Activated T-cell treated with anti-CD3 and anti-CD28 coated beads for 24 hours (primary cell): ENCODE measurements at regions not wholly inside any gene's neighbourhood (a gene's known extent, or its start where the extent isn't known, plus 50 kb on each side); places are given as distances from the start of the nearest gene placed in this dataset.
"Not testable (repeated sequence)": the region's sequence is repeated elsewhere in the genome, so short reads cannot be mapped to it uniquely, and the experiment has no call there.

ENCODE experiments used
- DNase-seq: peaks from one replicate; pipeline ENCODE4 v3.0.0-alpha.2; 2020; ENCODE audit warnings: low read depth

DNA sequence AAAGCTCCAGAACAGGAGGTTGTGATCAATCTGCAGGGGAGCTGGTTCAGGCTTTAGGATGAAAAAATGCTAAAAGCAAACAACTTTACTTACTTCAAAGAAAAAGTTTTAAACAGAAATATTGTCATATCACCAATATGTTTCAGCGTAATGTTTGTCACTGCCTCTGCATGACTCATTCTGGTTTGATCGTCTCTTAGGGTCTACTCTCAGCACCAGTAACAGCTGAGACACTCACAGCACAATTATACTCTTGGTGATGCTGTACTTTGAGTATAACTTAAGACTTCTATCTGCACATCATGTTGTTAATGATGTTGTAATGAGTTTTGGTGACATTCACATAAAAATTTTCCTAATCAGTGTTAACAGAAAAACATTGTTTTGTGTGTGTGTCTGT lies 665.4 kb downstream of the EPM2A start:
- no peak for DNase-seq

DNA sequence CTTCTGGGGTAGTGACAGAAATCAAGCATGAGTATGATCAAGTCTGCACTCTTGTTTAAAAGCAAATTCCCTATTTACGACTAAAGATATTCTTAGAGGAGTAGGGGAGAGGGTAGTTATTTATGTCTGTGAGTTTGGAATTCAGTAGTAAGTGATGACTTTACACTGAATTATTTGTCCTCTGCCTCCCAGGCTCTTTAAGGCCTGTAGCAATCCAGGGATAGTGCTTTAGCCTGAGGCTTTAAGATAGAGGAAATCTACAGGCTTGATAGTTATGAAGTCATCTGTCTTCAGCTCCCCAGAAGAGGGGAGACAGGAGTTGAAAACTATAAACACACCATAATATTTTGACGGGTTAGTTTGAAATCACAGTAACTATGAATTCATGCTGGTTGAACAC lies 664.5 kb downstream of the EPM2A start:
- no peak for DNase-seq

DNA sequence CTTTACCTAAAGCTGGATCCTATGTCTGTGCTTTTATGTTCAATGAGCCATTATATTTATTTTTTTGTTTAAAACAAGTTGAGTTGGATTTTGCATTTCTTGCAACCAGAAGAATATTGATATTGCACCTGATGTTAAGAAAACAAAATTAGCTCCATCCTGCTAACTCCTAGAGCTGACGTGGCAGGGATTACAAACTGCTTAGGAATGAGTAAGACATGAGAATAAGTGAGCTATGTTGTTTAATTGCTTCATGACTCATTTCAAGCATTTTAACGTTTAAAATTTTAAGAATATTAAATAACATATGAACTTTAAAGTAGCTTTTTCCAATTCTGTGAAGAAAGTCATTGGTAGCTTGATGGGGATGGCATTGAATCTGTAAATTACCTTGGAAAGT lies 663.5 kb downstream of the EPM2A start:
- DNase-seq: no peak

DNA sequence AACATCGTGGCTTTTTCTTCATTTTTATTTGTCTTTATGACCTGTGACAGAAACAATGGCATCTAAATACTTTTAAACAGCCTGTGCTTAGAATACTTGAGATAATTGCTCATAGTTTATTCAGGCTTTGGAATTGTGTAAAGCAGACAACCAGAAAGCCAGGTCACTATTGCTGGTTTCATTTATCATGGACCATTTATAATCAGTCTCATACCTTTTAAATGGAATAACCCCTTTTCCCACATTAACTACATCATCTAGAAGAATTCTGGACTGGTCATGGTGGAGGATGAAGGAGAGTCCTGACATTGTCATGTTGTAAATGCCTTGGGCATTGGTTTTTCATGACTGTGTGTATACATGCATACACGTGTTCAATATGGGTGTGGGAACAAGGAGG lies 661.5 kb downstream of the EPM2A start:
- no peak for DNase-seq

DNA sequence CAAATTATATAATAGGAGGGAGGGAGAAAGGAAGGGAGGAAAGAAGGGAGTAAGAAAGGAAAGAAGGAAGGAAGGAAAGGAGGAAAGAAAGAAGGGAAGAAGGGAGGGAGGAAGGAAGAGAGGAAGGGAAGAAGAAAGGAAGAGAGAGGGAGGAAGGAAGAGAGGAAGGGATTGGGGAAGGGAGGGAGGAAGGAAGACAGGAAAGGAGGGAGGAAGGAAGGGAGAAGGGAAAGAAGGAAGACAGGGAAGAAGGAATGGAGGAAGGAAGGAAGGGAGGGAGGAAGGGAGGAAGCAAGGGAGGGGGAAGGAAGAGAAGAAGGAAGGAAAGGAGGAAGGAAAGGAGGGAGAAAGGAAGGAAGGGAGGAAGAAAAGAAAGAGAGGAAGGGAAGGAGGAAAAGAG lies 660.5 kb downstream of the EPM2A start:
- no peak for DNase-seq

DNA sequence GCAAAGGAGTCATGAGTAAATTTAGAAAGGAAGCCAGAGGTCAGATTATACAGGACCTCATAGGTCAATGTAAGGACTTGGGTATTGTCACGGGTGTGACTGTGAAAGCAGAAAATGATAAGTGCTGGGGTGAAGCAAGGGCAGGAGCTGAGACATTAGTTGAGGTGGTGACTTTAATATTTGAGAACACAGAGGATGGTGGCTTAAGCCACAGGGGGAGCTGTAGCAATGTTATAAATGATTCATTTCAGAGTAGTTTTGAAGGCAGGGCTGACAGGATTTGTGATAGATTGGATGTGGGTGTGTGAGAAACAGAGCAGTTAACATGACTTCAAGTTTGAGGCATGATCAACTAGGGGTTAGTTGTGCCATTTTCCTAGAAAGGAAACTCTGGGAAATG lies 659.9 kb downstream of the EPM2A start:
- DNase-seq: no peak

DNA sequence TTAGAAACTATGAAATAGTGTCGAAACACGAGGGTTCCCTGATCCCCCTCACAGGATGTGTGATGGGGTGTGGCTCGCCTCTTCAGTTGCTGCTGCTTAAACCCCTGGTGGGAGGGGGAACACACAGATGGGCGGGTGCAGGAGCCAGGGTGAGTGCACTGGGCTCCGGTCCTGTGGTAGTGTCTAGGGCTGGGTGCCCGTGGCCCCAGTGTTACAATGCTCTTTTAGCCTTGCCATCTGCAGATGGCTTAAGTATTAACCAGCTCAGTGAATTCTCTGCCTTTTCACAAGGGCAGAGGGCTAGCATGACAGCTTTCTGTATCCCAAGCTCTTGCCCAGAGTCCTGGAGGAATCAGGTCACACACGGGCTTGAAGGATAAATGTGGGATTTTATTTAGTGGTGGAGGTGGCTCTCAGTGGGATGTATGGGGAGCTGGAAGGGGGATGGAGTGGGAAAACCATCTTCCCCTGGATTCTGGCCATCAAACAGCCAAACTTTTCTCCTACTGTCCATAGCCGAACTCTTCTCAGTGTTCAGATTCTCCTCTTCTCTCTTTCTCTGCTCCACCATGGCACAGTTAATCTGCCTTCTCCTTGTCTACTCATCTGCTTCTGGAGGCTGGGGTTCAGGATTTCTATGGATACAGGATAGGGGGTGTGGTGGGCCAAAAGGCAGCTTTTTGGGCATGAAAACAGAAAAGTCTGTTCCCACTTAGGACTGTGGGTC lies 659.0 kb downstream of the EPM2A start:
- no peak for DNase-seq

DNA sequence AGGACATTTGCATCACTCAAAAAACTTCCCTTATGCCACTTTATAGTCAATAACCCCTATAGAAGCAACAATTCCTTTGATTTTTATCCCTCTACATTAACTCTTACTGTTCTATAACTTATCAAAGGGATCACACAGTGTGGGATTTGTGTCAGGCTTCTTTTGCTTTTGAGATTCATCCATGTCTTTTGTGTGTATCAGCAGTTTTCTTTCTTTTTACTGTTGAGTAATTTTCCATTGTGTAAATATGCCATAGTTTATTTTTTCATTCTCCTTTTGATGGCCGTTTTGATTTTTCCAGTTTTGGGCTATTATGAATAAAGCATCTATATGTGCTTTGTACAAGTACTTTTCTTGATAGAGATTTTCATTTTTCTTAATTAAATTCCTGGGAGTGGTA lies 657.9 kb downstream of the EPM2A start:
- no peak for DNase-seq

DNA sequence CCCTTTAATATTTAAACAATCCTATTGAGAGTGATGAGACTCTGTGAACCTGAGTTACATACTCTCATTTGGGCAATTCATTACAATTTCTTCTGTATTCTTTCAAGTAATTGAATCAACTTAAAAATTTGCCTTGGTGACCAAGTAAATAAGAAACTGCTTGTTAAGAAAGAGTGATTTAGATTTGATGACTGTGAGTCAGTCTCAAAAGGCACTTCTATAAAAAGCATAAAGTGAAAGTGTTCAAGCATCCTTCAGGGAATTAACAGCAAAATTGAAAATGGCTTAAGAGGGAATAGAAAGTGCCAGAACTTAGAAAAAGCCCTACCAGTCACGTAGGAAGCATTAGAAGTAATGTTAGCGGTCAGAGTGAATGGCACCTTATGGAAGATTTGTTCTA lies 654.7 kb downstream of the EPM2A start:
- no peak for DNase-seq

DNA sequence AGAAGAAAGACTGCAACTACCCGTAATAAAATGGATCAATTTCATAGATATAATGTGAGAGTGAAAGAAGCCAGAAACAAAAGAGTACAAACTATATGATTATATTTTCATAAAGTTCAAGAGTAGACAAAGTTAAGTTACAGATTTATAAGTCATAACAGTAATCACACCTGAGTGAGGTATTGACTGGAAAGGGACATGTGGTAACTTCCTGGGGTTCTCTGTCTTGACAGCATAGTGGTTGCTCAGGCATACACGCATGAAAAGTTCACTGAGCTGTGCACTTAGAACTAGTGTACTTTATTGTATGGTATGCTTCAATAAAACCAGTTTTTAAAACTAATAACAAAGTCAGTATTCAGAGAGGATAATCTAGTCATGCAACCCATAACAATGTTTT lies 653.6 kb downstream of the EPM2A start:
- no peak for DNase-seq

DNA sequence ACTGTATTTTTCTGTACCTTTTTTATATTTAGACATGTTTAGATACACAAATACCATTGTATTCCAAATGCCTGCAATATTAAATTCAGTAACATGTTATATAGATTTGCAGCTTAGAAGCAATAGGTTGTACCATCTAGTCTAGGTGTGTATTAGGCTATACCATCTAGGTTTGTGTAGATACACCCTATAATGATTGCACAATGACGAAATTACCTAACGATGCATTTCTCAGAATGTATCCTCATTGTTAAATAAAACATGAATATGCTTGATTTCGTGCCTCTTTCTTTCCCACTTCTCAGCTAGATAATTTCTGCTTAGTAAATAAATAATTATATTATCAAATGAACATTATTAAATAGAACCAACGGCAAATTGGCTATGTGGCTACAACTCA lies 653.0 kb downstream of the EPM2A start:
- no peak for DNase-seq

DNA sequence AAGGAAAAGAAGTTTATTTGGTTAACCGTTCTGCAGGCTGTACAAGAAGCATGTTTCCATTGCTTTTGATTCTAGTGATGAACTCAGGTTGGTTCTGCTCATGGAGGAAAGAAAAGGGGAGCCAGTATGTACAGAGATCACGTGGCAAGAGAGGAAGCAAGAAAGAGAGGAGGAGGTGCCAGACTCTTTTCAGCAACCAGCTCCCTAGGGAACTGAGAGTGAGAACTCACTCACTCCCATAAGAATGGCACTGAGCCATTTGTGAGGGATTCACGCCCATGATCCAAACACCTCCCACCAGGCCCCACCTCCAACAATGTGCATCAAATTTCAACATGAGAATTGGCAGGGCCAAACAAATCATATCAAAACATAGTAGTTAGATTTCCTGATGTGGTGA lies 649.1 kb downstream of the EPM2A start:
- no peak for DNase-seq

DNA sequence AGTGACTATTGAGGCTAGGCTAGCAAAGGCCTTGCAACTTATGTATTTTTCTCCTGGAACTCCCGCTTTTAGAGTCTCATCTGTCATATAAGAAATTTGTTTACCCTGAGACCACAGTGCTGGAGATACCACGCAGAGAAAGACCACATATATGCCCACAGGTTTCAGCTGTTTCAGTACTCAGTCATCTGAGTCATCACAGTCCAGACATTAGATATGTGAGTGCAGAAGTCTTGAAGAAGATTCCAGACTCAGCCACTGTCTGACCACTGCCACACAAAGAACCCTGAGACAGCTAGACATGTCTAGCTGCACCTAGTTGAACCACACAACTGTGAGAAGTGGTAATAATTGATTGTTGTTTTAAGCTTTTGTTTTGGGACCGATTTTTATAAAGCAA lies 648.3 kb downstream of the EPM2A start:
- no peak for DNase-seq

DNA sequence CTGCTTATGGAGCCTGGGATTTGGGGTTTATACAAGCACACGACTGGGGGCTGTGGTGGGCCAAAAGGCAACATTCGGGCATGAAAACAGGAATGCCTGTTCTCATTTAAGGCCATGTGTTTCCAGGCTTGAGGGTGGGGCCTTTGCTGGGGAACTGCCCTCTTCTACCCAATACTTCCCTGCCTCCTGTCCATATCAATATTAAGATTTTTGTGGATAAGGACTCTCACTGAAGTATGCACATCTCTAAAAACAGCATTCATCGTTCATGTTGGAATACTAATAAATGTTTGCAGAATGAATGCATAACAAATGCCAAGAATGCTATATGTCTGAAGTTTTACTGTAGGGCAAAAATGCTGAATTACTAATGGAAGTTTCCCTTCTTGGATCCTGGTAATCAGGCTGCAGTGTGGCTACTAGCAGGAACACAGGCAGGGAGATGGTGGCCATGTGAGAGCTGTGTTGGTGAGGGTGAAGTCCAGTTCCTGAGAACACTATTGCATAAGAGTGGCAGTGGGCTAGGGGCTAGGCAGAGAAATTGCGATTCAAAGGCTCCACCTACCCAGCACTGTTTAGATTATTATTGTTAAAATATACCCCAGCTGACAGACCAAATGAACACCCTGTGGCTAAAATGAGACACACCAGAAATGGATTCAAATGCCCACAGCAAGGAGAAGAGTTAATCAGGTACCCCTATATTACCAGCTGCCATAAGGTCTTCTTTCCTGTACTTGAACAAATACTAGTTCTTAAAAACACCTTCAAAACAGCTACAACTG lies 644.3 kb downstream of the EPM2A start:
- DNase-seq: no peak

DNA sequence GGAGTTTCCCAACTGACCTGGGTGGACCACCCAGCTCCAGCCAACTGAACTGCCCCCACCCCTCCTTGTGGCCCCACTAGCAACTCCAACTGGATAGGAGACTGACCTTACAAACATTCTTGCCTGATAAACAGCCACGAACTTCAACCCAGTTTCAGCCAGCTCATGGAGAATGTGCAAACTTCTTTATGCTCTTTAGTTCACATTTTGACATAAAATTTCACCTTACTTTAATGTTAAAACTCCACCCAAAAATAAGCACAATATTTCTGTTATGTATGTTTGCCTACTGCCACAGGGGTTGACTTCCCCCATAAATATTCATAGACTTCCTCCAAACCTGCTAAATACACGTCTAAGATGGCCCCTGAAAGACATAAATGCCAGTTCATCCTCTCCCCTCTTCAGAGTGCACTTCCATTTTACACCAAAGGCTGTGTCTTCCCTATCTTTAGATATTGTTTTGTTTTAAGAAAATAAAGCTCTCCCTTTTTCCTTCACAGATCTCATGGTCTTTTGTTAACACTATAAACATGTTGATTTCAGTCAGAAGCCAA lies 643.7 kb downstream of the EPM2A start:
- no peak for DNase-seq

DNA sequence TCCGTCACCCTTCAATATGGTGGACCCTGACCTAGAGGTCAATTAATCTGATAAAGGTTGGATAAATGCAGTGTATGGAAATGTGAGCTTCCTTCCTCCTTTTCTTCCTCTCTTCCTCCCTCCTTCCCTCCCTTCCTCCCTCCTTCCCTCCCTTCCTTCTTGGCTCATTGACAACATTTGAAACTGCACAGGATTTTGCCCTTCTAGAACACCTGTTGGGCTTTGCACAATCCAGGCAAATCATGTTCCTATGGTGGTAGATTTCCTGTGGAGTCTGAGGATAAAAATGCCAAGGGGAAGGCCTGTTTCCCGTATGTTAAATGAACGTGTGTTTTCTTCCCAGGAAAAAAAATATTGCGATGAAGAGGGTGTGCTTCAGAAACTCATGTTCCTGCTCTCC lies 642.8 kb downstream of the EPM2A start:
- DNase-seq: no peak

DNA sequence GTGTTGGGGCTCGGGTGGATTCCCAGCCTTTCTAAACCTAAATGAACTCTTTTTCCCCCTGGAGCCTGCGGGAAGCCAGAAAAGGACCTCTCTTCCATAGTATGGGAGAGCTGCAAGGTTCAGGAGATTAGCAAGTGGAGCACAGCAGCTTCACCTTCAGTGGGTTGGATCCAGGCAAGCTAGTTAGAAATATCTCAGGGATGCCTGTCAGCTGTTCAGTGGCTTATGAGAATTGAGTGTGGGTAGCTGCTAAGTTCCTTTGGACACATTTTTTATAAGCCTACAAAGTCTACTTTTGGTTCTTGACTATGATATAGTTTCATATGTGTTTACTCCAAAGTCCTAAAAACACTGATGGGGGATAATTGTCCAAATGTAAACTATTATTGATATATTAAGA lies 642.1 kb downstream of the EPM2A start:
- DNase-seq: no peak

DNA sequence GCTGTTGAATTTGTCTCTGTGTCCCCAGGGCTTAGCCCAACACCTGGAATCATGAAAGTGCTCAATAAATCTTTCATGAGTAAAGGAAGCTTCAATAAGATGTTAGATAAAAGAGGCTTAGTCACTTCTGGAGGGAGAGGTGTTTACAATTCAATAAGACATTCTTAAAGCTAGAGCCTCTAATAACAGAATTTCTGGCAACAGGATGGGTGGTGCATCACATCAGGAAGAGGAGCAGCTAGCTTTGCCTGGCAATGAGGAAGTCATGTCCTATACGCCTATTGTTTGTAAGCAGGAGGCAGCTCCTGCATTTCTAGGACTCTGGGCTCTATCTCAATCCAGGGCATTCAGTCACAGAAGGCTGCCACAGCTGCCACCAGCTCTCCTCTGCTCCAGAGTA lies 638.5 kb downstream of the EPM2A start:
- DNase-seq: no peak

DNA sequence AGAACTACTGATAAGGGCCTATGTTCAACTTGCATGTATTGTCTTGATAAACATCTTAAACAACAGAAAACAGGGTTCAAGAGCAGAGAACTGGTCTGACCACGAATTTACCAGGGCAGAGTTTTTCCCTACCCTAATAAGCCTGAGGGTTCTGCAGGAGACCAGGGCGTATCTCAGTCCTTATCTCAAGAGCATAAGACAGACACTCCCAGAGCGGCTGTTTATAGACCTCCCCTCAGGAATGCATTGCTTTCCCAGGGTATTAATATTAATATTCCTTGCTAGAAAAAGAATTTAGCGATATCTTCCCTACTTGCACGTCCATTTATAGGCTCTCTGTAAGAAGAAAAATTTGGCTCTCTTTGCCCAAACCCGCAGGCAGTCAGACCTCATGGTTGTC lies 637.2 kb downstream of the EPM2A start:
- DNase-seq: not testable (repeated sequence)

DNA sequence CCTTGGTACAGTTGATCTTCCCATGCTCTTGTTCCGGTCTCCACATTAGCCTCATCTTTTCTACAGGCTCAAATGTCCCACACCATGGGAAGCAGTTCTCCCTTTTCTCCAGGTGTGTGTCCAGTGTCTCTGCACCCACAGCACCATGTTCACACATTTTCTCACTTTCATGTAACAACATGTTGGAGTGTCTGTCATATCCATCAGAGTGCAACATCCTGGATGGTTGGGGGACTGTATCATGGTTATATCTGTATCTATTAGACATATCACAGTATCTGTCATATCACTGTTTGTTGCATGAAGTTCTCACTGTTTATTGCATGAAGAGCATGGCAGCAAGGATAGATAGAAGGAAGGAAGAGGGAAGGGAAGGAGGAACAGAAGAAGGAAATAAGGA lies 635.6 kb downstream of the EPM2A start:
- no peak for DNase-seq

DNA sequence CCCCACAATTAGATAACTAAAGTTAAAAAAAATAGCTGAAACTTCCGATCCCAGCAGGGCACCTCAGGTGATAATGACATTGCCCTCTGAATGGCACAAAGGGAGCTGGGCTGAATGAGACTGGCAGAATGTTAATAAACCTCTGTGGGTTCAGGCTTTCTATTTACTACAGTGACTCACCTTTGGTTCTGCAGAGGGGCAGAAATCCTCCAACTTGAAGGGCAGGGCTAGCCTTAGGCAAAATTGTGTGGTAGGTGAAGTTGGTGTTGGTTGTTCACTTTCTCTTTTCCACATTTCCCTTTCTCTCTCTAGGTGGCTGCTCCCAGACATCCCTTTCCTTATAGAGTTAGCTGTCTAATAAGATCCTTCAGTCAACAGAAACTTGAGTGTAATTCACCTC lies 625.2 kb downstream of the EPM2A start:
- DNase-seq: no peak

DNA sequence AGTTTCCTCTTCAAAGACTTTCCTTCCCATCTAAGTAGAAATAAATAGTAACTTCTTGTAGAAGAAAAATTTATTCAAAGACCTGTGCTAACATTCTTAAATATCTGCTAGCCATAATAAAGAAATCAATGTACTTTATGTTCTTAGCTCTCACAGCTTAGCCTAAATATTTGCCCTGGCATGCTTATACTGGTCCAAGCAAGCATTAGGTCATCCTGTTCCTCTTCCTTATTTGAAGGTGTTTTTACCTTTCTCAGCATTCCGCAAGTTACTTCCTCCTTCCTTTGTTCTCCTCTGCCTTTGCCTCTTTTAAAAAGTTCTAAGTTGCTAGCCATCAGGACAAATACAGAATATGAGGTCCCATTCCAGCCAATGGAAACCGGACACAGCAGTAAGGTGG lies 623.9 kb downstream of the EPM2A start:
- DNase-seq: not testable (repeated sequence)

DNA sequence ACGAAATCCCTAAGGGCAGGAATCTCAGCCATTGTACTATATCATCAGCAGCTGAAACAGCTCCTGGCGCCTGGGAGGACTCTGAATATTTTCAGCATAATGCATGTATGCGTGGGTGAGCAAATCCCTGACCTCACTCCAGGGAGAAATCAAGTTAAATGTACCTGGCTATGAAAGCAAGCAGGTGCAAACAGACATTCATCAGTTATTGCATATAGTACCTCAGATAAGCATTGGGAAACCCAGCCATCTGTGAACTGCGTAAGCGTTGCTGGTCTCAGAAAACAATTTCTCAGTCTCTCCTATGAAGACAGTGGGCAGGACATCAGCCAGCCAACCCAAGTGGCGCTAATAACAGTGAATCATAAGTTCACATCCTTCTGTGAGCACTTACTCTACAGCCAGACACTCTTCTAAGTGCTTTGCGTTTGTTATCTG lies 622.6 kb downstream of the EPM2A start:
- DNase-seq: no peak

DNA sequence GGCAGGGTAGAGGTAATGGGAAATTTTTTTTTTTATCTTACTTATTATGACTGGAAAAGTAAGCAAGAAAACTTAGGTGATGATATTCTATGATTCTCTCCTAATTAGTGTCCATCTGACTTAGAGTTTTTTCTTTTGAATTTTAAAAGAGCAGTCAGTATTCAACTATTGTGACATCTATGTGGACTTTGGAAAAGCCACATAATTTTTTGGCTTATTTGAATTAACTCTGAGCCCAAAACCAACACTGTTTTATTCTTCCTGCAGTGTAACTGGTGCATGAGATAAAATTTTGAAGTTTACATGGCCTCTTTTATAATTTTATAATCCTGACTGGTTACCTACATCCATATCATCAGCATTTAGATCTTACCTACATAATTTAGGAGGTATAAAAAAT lies 619.7 kb downstream of the EPM2A start:
- no peak for DNase-seq
